PC-9 (cell line): ENCODE measurements at regions not wholly inside any gene's neighbourhood (a gene's known extent, or its start where the extent isn't known, plus 50 kb on each side); places are given as distances from the start of the nearest gene placed in this dataset.

Source experiments
- BruUV-seq: library from RNA; stranded (reverse); fragments of 400-500 nt; replicated peaks from 2 replicates; lab custom pipeline; 2021; lab: Mats Ljungman, UMichigan
- CTCF ChIA-PET: fragments of 300-600 bp; sonication (Branson Sonifier 250); formaldehyde crosslinking; loops from one replicate; lab custom pipeline; 2022; ENCODE audit warnings: antibody characterized with exemption; lab: Charles Lee
- POLR2A ChIA-PET: fragments of 300-600 bp; sonication (Branson Sonifier 250); formaldehyde crosslinking; loops from one replicate; lab custom pipeline; 2022; ENCODE audit warnings: antibody characterized with exemption; ENCODE audit not compliant: unreplicated experiment; lab: Charles Lee
- DNase-seq, 2 experiments: peaks; one replicate each; pipeline versions ENCODE4 v3.0.0 to v3.0.0-alpha.2; 2015 to 2022; ENCODE audit warnings: mixed read lengths in 1 of 2
- H2AFZ ChIP-seq: fragments of 200-600 bp; sonication (generic); 2 replicates; pipeline ENCODE4 v1.8.1; 2017; ENCODE audit warnings: antibody characterized with exemption
- H3F3A ChIP-seq: fragments of 200-600 bp; sonication (generic); 2 replicates; pipeline ENCODE4 v1.8.1; 2017; ENCODE audit warnings: antibody characterized with exemption, mild to moderate bottlenecking, low read depth; ENCODE audit not compliant: insufficient read depth
- H3K27ac ChIP-seq: fragments of 200-600 bp; sonication (generic); 2 replicates; pipeline ENCODE4 v1.6.1; 2016; ENCODE audit warnings: mixed run types
- H3K27me3 ChIP-seq: fragments of 200-600 bp; sonication (generic); 2 replicates; pipeline ENCODE4 v1.6.1; 2016; ENCODE audit warnings: low read depth, mixed run types; ENCODE audit not compliant: insufficient read depth
- H3K36me3 ChIP-seq: fragments of 200-600 bp; sonication (generic); 2 replicates; pipeline ENCODE4 v1.6.1; 2016; ENCODE audit warnings: low read depth, mixed run types
- H3K4me1 ChIP-seq: fragments of 200-600 bp; sonication (generic); replicated peaks from 2 replicates; pipeline ENCODE4 v1.6.1; 2016; ENCODE audit warnings: mixed run types; ENCODE audit not compliant: insufficient read depth
- H3K4me2 ChIP-seq: fragments of 200-600 bp; sonication (generic); 2 replicates; pipeline ENCODE4 v1.6.1; 2017; ENCODE audit warnings: mixed run types
- H3K4me3 ChIP-seq: fragments of 200-600 bp; sonication (generic); 2 replicates; pipeline ENCODE4 v1.6.1; 2016; ENCODE audit warnings: mixed run types
- H3K79me2 ChIP-seq: fragments of 200-600 bp; sonication (generic); 2 replicates; pipeline ENCODE4 v1.6.1; 2017; ENCODE audit warnings: low read depth, mixed run types
- H3K9me2 ChIP-seq: fragments of 200-600 bp; sonication (generic); 2 replicates; pipeline ENCODE4 v1.8.1; 2017; ENCODE audit warnings: mild to moderate bottlenecking; ENCODE audit not compliant: insufficient read depth
- H3K9me3 ChIP-seq: fragments of 200-600 bp; sonication (generic); 2 replicates; pipeline ENCODE4 v1.8.1; 2016; ENCODE audit warnings: low read depth; ENCODE audit not compliant: insufficient read depth
- H4K20me1 ChIP-seq: fragments of 200-600 bp; sonication (generic); 2 replicates; pipeline ENCODE4 v1.8.1; 2017; ENCODE audit not compliant: insufficient read depth
- EZH2 ChIP-seq: fragments of 200-600 bp; sonication (generic); IDR thresholded peaks from 2 replicates; pipeline ENCODE4 v1.8.0; 2017; ENCODE audit warnings: antibody characterized with exemption, low read depth
- intact Hi-C: fragments of 100-400 bp; cut with micrococcal nuclease; formaldehyde crosslinking; loops from one replicate; pipeline ENCODE4 v1.10.0; 2022; ENCODE audit not compliant: unreplicated experiment
- TF ChIP-seq, protein P1 (sequence below): fragments of 200-600 bp; sonication (generic); conservative IDR thresholded peaks from 2 replicates; pipeline ENCODE4 v1.6.1; 2017; ENCODE audit warnings: mixed run types, antibody characterized with exemption, mild to moderate bottlenecking, moderate library complexity

GRCh38 chr16:65576631-65577030 is 454.8 kb upstream of the CDH11 start:
- POLR2A ChIA-PET, result no interaction called here
- no peaks in the 10 kb centered on the region for H3K4me1 ChIP-seq
- intact Hi-C loops, result no loop called here
- no peaks in the 10 kb centered on the region for H3K79me2 ChIP-seq
- BruUV-seq, result no TSS peak
- H3K27ac ChIP-seq, result no peak overlapping the region
- H3K9me3 ChIP-seq, result no peaks in the 10 kb centered on the region
- CTCF ChIA-PET, result no interaction called here
- H3K4me2 ChIP-seq, result no peak overlapping the region
- H4K20me1 ChIP-seq, result no peaks in the 10 kb centered on the region
- H2AFZ ChIP-seq, result no peak overlapping the region
- no peak for TF ChIP-seq EZH2
- TF ChIP-seq, protein P1, sequence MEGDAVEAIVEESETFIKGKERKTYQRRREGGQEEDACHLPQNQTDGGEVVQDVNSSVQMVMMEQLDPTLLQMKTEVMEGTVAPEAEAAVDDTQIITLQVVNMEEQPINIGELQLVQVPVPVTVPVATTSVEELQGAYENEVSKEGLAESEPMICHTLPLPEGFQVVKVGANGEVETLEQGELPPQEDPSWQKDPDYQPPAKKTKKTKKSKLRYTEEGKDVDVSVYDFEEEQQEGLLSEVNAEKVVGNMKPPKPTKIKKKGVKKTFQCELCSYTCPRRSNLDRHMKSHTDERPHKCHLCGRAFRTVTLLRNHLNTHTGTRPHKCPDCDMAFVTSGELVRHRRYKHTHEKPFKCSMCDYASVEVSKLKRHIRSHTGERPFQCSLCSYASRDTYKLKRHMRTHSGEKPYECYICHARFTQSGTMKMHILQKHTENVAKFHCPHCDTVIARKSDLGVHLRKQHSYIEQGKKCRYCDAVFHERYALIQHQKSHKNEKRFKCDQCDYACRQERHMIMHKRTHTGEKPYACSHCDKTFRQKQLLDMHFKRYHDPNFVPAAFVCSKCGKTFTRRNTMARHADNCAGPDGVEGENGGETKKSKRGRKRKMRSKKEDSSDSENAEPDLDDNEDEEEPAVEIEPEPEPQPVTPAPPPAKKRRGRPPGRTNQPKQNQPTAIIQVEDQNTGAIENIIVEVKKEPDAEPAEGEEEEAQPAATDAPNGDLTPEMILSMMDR, result no peak
- H3K4me3 ChIP-seq, result no peak overlapping the region
- peaks cover 3% of the 10 kb centered on the region; the same call in 1 of the 2 replicates for H3K27me3 ChIP-seq
- no peaks in the 10 kb centered on the region for H3K9me2 ChIP-seq
- no peaks in the 10 kb centered on the region for H3F3A ChIP-seq
- DNase-seq, result no peak
- no peaks in the 10 kb centered on the region for H3K36me3 ChIP-seq

GRCh38 chr16:65576139-65576538 is 454.3 kb upstream of the CDH11 start:
- H3K36me3 ChIP-seq, result no peaks in the 10 kb centered on the region
- H3K4me2 ChIP-seq, result no peak overlapping the region
- POLR2A ChIA-PET, result no interaction called here
- peaks cover 3% of the 10 kb centered on the region; the same call in 1 of the 2 replicates for H3K27me3 ChIP-seq
- no peaks in the 10 kb centered on the region for H3K4me1 ChIP-seq
- no peak overlapping the region for H3K27ac ChIP-seq
- H3K4me3 ChIP-seq, result no peak overlapping the region
- CTCF ChIA-PET, result no interaction called here
- BruUV-seq, result no TSS peak
- no peak for TF ChIP-seq EZH2
- TF ChIP-seq, protein P1, result no peak
- no peaks in the 10 kb centered on the region for H3K79me2 ChIP-seq
- no peaks in the 10 kb centered on the region for H3K9me3 ChIP-seq
- no peak overlapping the region for H2AFZ ChIP-seq
- H4K20me1 ChIP-seq, result no peaks in the 10 kb centered on the region
- intact Hi-C loops, result no loop called here
- no peaks in the 10 kb centered on the region for H3F3A ChIP-seq
- no peak for DNase-seq
- H3K9me2 ChIP-seq, result no peaks in the 10 kb centered on the region

- Histone ChIP-seq H3K4me1 (no peaks in the 10 kb centered on the region), H3K36me3 (no peaks in the 10 kb centered on the region), H3K9me2 (no peaks in the 10 kb centered on the region), H3K27me3 (peaks cover 3% of the 10 kb centered on the region; the same call in 1 of the 2 replicates), H2AFZ (no peak overlapping the region), H3K4me2 (no peak overlapping the region), H4K20me1 (no peaks in the 10 kb centered on the region), H3K79me2 (no peaks in the 10 kb centered on the region), H3K27ac (no peak overlapping the region), H3K9me3 (no peaks in the 10 kb centered on the region), H3K4me3 (no peak overlapping the region), H3F3A (no peaks in the 10 kb centered on the region)
- BruUV-seq, result no TSS peak
- TF ChIP-seq EZH2, result no peak
- TF ChIP-seq, protein P1, result no peak
- intact Hi-C loops, result no loop called here
- ChIA-PET CTCF (no interaction called here), POLR2A (no interaction called here)
- DNase-seq, result no peak
Observed at GRCh38 chr16:65574326-65574966, 452.6 kb upstream of the CDH11 start.
